Right atrium auricular region (tissue), 2 donors: ENCODE measurements at regions not wholly inside any gene's neighbourhood (a gene's known extent, or its start where the extent isn't known, plus 50 kb on each side); places are given as distances from the start of the nearest gene placed in this dataset.

Experiments used
- DNase-seq: peaks from one replicate; pipeline ENCODE4 v3.0.0-alpha.2; 2019; ENCODE audit warnings: low spot score
- H3K27ac ChIP-seq, 2 donors: fragments of 200-600 bp; sonication (generic); 1 replicate in 1 of 2; 2 replicates in 1 of 2; pipeline ENCODE4 v1.5.1; 2016 to 2019
- H3K27me3 ChIP-seq, 2 donors: fragments of 200-600 bp; sonication (generic); one replicate each; pipeline versions ENCODE4 v1.5.1 to v1.6.0; 2017 to 2019
- H3K36me3 ChIP-seq: fragments of 200-600 bp; sonication (generic); one replicate; pipeline ENCODE4 v1.5.1; 2016
- H3K4me1 ChIP-seq, 2 donors: fragments of 200-600 bp; sonication (generic); one replicate each; pipeline versions ENCODE4 v1.5.1 to v1.6.0; 2017 to 2019
- H3K4me3 ChIP-seq, 2 donors: fragments of 200-600 bp; sonication (generic); 1 replicate in 1 of 2; 2 replicates in 1 of 2; pipeline ENCODE4 v1.5.1; 2017 to 2019; ENCODE audit warnings: mild to moderate bottlenecking in 1 of 2, moderate library complexity in 1 of 2
- H3K9me3 ChIP-seq, 2 donors: fragments of 200-600 bp; sonication (generic); one replicate each; pipeline ENCODE4 v1.5.1; 2019
- CTCF ChIP-seq, 2 donors: fragments of 200-600 bp; sonication (generic); IDR thresholded peaks; one replicate each; pipeline ENCODE4 v1.5.1; 2019; ENCODE audit warnings: antibody characterized with exemption in 2 of 2

GRCh38 chrX:42151808-42152207 is 228.5 kb upstream of the CASK start:
- Histone ChIP-seq H3K27me3 (no peaks in the 10 kb centered on the region), H3K4me3 (no peak overlapping the region), H3K4me1 (no peaks in the 10 kb centered on the region), H3K9me3 (no peaks in the 10 kb centered on the region), H3K36me3 (no peaks in the 10 kb centered on the region), H3K27ac (no peak overlapping the region)
- no peak for DNase-seq
- TF ChIP-seq CTCF (IDR thresholded peaks at IDR 0.05) = no peak

GRCh38 chrX:42149765-42150164 is 226.4 kb upstream of the CASK start:
- DNase-seq = no peak
- TF ChIP-seq CTCF (IDR thresholded peaks at IDR 0.05) = no peak
- no peaks in the 10 kb centered on the region for H3K27me3 ChIP-seq
- H3K36me3 ChIP-seq = no peaks in the 10 kb centered on the region
- H3K4me3 ChIP-seq = no peak overlapping the region
- H3K9me3 ChIP-seq = no peaks in the 10 kb centered on the region
- H3K27ac ChIP-seq = no peak overlapping the region
- no peaks in the 10 kb centered on the region for H3K4me1 ChIP-seq

- H3K9me3 ChIP-seq = no peaks in the 10 kb centered on the region
- TF ChIP-seq CTCF (IDR thresholded peaks at IDR 0.05) = no peak
- no peak overlapping the region for H3K27ac ChIP-seq
- no peaks in the 10 kb centered on the region for H3K27me3 ChIP-seq
- no peaks in the 10 kb centered on the region for H3K4me1 ChIP-seq
- no peaks in the 10 kb centered on the region for H3K36me3 ChIP-seq
- no peak overlapping the region for H3K4me3 ChIP-seq
- no peak for DNase-seq
These were observed 225.9 kb upstream of the CASK start for GRCh38 chrX:42149281-42149680.

DNA sequence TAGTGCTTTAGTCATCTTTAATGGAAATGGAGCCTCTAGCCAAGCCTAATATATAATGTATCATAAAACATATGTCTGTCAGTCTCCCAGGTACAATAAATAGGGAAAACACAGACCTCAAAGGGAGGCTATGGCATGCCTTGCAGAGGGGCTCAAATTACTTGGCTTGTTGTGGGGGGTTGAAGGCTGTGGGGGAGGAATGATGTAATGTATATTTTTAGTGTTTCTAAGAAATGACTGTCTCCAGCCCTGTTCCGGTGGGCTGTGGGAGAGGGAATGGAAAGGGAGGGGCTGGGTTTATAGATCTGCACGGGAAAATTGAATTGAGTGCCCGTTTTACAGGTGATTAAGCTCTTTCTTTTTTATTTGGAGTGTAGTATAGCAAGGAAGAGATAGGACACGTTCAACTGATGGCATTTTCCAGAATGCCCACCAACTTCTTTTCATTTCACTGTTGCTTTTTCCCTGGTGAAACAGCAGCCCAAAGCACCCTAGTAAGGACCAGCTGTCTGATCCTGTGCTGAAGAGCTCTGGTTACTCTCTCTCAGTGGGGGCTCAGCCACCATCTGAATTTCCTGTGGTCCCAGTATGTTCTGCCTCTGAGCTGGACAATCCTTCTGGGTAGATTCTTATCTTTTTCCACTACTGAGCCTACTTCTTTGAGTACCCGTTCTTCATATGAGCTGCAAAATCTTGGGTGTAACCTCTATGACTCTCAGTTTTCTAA is 220.7 kb upstream of the CASK start:
- H3K4me3 ChIP-seq = no peak overlapping the region
- H3K4me1 ChIP-seq = no peaks in the 10 kb centered on the region
- TF ChIP-seq CTCF (IDR thresholded peaks at IDR 0.05) = no peak
- no peak for DNase-seq
- H3K27ac ChIP-seq = no peak overlapping the region
- H3K27me3 ChIP-seq = no peaks in the 10 kb centered on the region
- H3K9me3 ChIP-seq = peaks cover 5 to 21% of the 10 kb centered on the region in 2 donors
- H3K36me3 ChIP-seq = no peaks in the 10 kb centered on the region

GRCh38 chrX:42140320-42140719 is 217.0 kb upstream of the CASK start:
- H3K27me3 ChIP-seq = no peaks in the 10 kb centered on the region
- H3K9me3 ChIP-seq = peaks cover 5 to 53% of the 10 kb centered on the region in 2 donors
- no peak for DNase-seq
- TF ChIP-seq CTCF (IDR thresholded peaks at IDR 0.05) = no peak
- H3K27ac ChIP-seq = no peak overlapping the region
- no peaks in the 10 kb centered on the region for H3K4me1 ChIP-seq
- no peak overlapping the region for H3K4me3 ChIP-seq
- no peaks in the 10 kb centered on the region for H3K36me3 ChIP-seq
